Activated T-helper 2 cell treated with anti-CD3 and anti-CD28 coated beads, Interferon-gamma antibody, Interleukin-2, Interleukin-4, amounts not matched to agents 10 μg/mL and 5 μg/mL and 100 μg/mL, durations not matched to agents 14 hours and 24 hours and 36 hours (primary cell): ENCODE measurements at regions not wholly inside any gene's neighbourhood (a gene's known extent, or its start where the extent isn't known, plus 50 kb on each side); places are given as distances from the start of the nearest gene placed in this dataset.

Source experiments
- DNase-seq: peaks from one replicate; pipeline ENCODE4 v3.0.0; 2021; ENCODE audit warnings: low spot score
- H3K27ac Mint-ChIP-seq: one replicate; pipeline ENCODE4 v1.8.0; 2021; ENCODE audit warnings: mixed read lengths
- H3K27me3 Mint-ChIP-seq: one replicate; pipeline ENCODE4 v1.8.0; 2021; ENCODE audit warnings: low read depth, mixed read lengths
- H3K36me3 Mint-ChIP-seq: one replicate; pipeline ENCODE4 v1.8.0; 2021; ENCODE audit warnings: low read depth, mixed read lengths
- H3K4me1 Mint-ChIP-seq: one replicate; pipeline ENCODE4 v1.8.0; 2021; ENCODE audit warnings: low read depth, mixed read lengths
- H3K4me3 Mint-ChIP-seq: one replicate; pipeline ENCODE4 v1.8.0; 2021; ENCODE audit warnings: low read depth, mild to moderate bottlenecking, moderate library complexity, mixed read lengths
- H3K9me3 Mint-ChIP-seq: one replicate; pipeline ENCODE4 v1.8.0; 2021; ENCODE audit warnings: mixed read lengths
- intact Hi-C: fragments of 100-400 bp; cut with micrococcal nuclease; formaldehyde crosslinking; loops from one replicate; pipeline ENCODE4 v1.15.1; 2023

DNA sequence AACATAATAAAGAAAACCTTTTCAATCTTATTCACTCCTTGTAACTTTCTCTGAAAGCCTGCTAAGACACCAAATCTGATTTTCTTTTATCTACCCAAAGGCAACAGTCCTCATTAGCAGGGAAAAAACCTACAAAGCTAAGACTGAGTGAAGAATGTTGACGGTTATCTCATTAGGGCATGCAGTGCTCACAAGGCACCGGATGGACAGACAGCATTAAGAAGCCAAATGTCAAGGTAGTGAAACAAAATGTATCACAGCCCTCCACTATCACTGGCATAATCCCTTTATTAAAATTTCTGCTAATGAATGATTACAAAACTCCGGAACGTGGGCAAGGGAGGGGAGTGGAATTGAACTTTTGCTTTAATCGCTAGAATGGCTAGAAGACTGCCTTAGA is 442.8 kb downstream of the NEBL start:
- no peak overlapping the region for H3K27ac Mint-ChIP-seq
- H3K9me3 Mint-ChIP-seq = peaks cover 29% of the 10 kb centered on the region
- H3K4me1 Mint-ChIP-seq = no peaks in the 10 kb centered on the region
- H3K4me3 Mint-ChIP-seq = no peak overlapping the region
- no peaks in the 10 kb centered on the region for H3K27me3 Mint-ChIP-seq
- DNase-seq = no peak
- intact Hi-C loops = no loop called here
- no peaks in the 10 kb centered on the region for H3K36me3 Mint-ChIP-seq

DNA sequence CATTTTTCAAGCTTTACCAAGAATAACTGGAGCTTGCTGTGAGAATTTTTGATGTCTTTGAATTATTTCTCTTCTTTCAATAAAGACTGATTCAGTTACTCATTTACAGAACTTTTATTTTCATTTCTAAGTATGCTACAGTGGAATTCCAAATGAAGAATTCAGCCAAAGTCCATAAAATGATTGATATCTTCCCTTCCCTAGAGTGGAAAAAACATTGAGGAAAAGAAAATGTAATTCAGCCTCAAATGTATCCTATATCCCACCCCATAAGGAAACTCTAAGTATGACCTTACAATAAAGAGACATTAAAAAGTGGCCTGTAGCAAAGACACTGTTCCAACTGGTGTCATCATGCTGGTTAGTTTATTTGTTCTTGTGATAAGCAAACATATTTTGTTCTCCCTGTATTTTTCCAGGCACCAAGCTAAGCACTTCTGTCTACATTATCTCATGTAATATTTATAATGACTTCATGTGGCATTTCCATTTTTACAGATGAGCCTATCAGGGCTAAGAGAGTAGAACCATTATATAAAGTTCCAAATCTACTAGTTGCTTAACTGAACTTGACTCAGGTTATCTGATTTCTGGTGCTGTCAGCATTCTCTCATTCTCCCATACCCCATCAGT is 450.4 kb downstream of the NEBL start:
- H3K4me1 Mint-ChIP-seq = no peaks in the 10 kb centered on the region
- no peak overlapping the region for H3K27ac Mint-ChIP-seq
- H3K36me3 Mint-ChIP-seq = no peaks in the 10 kb centered on the region
- peaks cover 25% of the 10 kb centered on the region for H3K9me3 Mint-ChIP-seq
- H3K4me3 Mint-ChIP-seq = no peak overlapping the region
- intact Hi-C loops = no loop called here
- no peaks in the 10 kb centered on the region for H3K27me3 Mint-ChIP-seq
- no peak for DNase-seq

DNA sequence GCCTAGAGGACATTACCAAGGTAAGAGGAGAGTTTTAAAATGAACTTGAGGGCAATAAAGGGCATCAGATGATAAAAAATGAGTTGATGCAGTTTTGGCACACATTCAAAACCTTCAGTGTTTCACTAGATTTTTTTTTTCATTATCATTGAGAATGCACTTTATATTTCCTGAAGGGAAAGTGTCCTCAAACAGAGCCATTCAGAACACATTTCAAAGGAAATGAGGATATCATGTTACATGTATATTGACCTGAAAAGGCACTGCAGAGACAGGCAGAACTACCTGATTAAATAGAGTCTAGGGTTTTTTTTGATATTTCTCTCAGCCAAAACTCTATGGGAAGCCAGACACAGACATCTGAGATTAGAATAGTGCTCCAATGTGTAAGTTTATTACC is 454.0 kb downstream of the NEBL start:
- no peaks in the 10 kb centered on the region for H3K4me1 Mint-ChIP-seq
- peaks cover 39% of the 10 kb centered on the region for H3K9me3 Mint-ChIP-seq
- H3K36me3 Mint-ChIP-seq = no peaks in the 10 kb centered on the region
- H3K27ac Mint-ChIP-seq = no peak overlapping the region
- intact Hi-C loops = no loop called here
- no peak overlapping the region for H3K4me3 Mint-ChIP-seq
- H3K27me3 Mint-ChIP-seq = no peaks in the 10 kb centered on the region
- DNase-seq = no peak

DNA sequence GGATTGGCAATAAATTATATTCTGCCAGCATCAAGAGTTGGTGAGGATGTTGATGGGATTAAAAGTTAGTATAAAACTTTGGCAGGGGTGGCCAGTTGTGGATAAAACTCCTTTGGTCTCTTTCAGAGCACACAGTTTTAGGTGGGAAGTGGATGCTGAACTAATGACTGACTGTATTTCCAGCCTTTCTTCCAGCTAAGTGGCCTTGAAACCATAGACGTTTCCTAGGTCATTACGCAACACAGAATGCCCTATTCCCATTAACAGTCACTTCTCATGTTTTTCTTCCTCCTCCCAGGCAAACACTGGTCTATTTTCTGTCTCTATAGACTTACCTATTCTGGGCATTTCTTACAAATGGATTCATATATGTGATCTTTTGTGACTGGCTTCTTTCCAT is 467.4 kb downstream of the NEBL start:
- Mint-ChIP-seq H3K4me1 (no peaks in the 10 kb centered on the region), H3K27me3 (no peaks in the 10 kb centered on the region), H3K9me3 (peaks cover 40% of the 10 kb centered on the region), H3K4me3 (no peak overlapping the region), H3K27ac (no peak overlapping the region), H3K36me3 (no peaks in the 10 kb centered on the region)
- DNase-seq = no peak
- intact Hi-C loops = no loop called here

DNA sequence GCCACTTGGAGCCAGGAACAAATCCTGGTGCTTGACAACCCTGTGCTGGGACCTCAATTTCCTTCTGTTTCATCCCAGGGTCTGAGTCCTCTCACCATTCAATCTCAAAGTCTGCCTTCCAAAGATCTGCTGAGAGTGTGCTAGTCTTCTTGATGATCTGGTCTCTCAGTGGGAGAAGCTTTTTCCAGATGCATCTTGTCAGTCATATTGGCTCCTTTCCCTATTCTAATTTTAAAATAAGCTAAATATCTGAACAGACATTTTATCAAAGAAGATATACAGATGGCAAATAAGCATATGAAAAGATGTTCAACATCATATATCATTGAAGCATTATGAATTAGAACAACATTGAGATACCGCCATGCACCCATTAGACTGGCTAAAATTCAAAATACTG is 469.3 kb downstream of the NEBL start:
- DNase-seq = no peak
- intact Hi-C loops = no loop called here
- Mint-ChIP-seq H3K36me3 (no peaks in the 10 kb centered on the region), H3K4me1 (no peaks in the 10 kb centered on the region), H3K9me3 (peaks cover 52% of the 10 kb centered on the region), H3K27me3 (no peaks in the 10 kb centered on the region), H3K4me3 (no peak overlapping the region), H3K27ac (no peak overlapping the region)

DNA sequence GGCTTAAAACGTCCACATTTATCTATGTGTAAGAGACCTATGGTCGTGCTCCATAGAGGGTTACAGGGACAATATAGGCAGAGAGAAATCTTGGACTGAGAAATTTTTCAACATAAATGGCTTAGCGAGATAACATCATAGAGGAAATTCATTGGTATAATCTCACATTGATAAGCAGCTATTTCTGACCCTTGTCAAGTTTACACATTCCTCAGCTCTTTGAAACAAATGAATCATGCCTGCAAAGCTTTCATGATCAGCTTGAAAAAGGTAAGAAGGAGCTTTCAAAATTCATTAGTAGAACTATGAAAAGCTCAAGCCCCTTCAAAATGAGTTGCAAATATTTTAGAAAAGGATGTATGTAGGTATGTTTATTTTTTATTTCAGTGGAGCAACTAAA is 478.8 kb downstream of the NEBL start:
- H3K4me1 Mint-ChIP-seq = no peaks in the 10 kb centered on the region
- intact Hi-C loops = no loop called here

DNA sequence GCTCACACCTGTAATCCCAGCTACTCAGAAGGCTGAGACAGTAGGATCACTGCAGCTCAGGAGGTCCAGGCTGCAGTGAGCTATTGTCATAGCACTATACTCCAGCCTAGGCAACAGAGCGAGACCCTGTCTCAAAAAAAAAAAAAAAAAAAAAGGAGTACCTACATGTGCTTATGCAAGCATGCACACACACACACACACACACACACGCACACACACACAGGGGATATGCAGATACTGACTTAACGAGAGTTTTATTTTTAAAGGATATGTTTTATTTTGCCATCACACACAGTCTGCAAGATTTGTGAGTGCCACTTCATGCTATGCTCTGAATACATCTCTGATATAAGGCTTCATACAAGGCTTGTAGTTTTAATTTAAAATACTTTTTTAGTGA is 479.3 kb downstream of the NEBL start:
- no peaks in the 10 kb centered on the region for H3K27me3 Mint-ChIP-seq
- H3K4me3 Mint-ChIP-seq = no peak overlapping the region
- intact Hi-C loops = no loop called here
- no peak overlapping the region for H3K27ac Mint-ChIP-seq
- H3K36me3 Mint-ChIP-seq = no peaks in the 10 kb centered on the region
- no peak for DNase-seq
- peaks cover 33% of the 10 kb centered on the region for H3K9me3 Mint-ChIP-seq
- H3K4me1 Mint-ChIP-seq = no peaks in the 10 kb centered on the region

More for the DNA sequence above, 478.8 kb downstream of the NEBL start:
- Mint-ChIP-seq H3K27me3 (no peaks in the 10 kb centered on the region), H3K27ac (no peak overlapping the region), H3K9me3 (peaks cover 33% of the 10 kb centered on the region), H3K4me3 (no peak overlapping the region), H3K36me3 (no peaks in the 10 kb centered on the region)
- no peak for DNase-seq

DNA sequence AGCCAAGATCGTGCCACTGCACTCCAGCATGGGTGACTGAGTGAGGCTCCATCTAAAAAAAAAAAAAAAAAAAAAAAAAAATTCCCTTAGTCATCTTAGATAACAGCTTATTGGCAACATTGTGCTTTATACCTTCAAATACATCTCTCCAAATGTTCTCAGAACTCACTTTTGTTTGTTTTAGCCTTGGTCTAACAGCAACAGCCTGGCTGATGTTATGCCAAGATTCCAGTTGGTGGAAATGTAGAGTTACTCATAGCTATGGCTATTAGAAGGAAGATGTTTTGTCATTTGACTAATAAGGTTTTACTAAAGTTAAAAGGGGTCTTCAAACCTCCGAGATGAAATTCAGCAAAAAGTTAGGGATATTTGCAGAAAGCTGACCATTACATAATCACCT is 481.4 kb downstream of the NEBL start:
- H3K27ac Mint-ChIP-seq = no peak overlapping the region
- H3K27me3 Mint-ChIP-seq = no peaks in the 10 kb centered on the region
- DNase-seq = no peak
- H3K36me3 Mint-ChIP-seq = no peaks in the 10 kb centered on the region
- intact Hi-C loops = no loop called here
- H3K4me1 Mint-ChIP-seq = no peaks in the 10 kb centered on the region
- peaks cover 29% of the 10 kb centered on the region for H3K9me3 Mint-ChIP-seq
- no peak overlapping the region for H3K4me3 Mint-ChIP-seq

DNA sequence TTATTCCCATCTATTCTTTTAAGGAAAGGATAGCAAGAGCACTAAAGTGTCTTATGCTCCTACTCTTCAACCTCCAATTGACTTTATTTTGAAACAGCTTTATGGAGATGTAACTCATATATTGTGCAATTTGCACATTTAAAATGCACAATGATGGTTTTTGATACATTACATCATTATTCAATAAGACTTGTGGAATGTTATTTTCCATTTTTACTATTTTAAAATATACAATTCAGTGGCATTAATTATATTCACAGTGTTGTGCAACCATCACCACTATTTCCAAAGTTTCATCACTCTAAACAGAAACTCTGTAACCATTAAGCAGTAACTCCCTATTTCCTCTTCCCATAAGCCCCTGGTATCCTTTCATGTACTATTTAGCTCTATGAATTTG is 489.8 kb downstream of the NEBL start:
- peaks cover 33% of the 10 kb centered on the region for H3K9me3 Mint-ChIP-seq
- no peak for DNase-seq
- H3K27me3 Mint-ChIP-seq = no peaks in the 10 kb centered on the region
- H3K36me3 Mint-ChIP-seq = no peaks in the 10 kb centered on the region
- no peak overlapping the region for H3K4me3 Mint-ChIP-seq
- intact Hi-C loops = no loop called here
- no peak overlapping the region for H3K27ac Mint-ChIP-seq
- H3K4me1 Mint-ChIP-seq = no peaks in the 10 kb centered on the region

DNA sequence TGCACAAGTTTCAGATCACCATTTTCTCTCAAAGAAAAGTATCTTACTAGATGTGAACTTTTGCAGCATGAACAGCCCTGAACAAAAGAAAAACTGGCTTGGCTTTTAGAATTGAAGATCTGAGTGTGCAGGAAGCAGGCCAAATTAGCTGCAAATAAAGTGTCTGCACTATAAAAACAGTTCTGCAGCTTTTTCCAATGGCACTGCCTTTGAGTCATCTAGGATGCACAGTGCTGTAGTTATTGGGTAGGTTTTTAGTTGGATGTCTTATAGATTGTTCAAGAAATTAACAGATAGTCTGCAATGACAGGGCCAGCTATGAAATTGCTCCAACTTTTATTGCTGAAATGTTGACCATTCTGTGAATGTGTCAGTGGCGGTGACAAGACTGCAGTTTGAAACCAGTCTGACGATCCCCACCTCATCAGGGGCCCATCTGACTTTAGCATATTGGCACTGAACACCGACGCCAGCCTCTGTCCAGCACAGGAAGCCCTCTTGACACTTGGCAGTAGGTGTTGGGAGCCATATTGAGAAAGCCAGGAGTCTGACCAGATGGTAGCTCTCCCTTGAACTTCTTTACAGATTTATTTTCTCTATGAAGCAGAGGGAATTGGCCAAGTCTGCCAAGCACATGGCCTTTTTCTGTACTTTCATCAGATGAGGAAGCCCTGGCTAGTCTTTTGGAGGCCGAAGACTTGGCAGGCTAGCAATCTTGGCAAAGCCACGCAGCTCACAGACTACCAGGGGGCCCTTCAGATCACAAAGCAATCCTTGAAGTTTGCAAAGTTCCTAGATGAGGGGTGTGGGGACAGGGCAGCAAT is 490.6 kb downstream of the NEBL start:
- intact Hi-C loops = no loop called here

DNA sequence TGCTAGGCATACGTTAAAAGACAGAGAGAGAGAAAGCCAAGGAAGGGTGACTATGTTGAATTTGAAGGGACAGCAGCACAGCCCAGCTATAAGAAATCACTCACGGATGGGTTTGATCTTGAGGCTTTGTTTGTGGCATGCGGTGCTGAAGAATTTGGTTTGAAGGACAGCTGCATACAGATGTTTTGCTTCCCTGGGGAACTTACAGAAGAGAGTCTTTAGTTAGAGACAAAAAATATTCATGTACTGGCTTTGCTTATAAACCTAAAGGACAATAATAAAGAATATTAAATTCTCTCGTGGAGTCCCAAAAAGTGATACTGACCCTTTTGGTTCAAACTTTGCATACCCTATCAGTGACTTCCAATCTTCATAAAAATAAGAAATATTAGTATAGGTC is 491.4 kb downstream of the NEBL start:
- Mint-ChIP-seq H3K27ac (no peak overlapping the region), H3K36me3 (no peaks in the 10 kb centered on the region), H3K27me3 (no peaks in the 10 kb centered on the region), H3K4me1 (no peaks in the 10 kb centered on the region), H3K4me3 (no peak overlapping the region), H3K9me3 (peaks cover 33% of the 10 kb centered on the region)
- intact Hi-C loops = no loop called here
- DNase-seq = no peak

More for the DNA sequence above, 490.6 kb downstream of the NEBL start:
- peaks cover 33% of the 10 kb centered on the region for H3K9me3 Mint-ChIP-seq
- no peak for DNase-seq
- no peak overlapping the region for H3K4me3 Mint-ChIP-seq
- no peaks in the 10 kb centered on the region for H3K4me1 Mint-ChIP-seq
- no peaks in the 10 kb centered on the region for H3K27me3 Mint-ChIP-seq
- no peak overlapping the region for H3K27ac Mint-ChIP-seq
- H3K36me3 Mint-ChIP-seq = no peaks in the 10 kb centered on the region

DNA sequence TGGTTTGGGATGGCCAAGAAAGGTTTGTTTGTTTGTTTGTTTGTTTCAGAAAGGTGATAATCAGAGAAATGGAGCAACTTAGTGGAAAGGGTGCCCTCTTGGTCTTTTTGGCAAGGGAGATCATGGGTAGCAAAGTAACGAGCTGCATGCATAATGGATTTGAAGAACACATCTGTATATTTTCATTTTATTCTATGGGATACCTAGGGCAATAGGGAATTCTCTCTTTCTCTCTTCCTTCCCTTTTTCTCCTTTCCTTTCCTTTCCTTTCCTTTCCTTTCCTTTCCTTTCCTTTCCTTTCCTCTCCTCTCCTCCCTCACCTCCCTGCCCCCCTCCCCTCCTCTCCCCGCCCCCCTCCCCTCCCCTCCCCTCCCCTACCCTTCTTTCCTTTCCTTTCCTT is 492.1 kb downstream of the NEBL start:
- peaks cover 33% of the 10 kb centered on the region for H3K9me3 Mint-ChIP-seq
- no peak for DNase-seq
- intact Hi-C loops = no loop called here
- no peak overlapping the region for H3K4me3 Mint-ChIP-seq
- H3K27ac Mint-ChIP-seq = no peak overlapping the region
- no peaks in the 10 kb centered on the region for H3K4me1 Mint-ChIP-seq
- no peaks in the 10 kb centered on the region for H3K36me3 Mint-ChIP-seq
- H3K27me3 Mint-ChIP-seq = no peaks in the 10 kb centered on the region

DNA sequence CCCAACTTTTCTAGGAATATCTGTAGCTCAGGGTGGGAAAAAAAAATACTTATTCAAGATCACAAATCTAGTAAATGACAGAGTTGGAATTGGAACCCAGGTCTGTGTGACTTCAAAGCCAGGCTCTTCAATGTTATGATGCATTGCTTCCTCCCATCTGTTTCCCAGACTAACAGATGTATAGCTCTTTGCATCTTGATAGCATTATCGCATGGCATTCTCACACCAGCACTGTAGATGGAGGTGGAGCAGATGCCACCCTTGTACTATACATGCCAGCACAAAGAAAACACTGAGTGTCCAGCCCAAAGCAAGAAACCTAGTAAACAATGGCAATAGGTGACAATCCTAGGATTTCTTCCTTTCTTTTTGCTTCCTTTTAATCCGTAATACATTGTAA is 497.3 kb downstream of the NEBL start:
- H3K27ac Mint-ChIP-seq = no peak overlapping the region
- peaks cover 31% of the 10 kb centered on the region for H3K9me3 Mint-ChIP-seq
- DNase-seq = no peak
- no peaks in the 10 kb centered on the region for H3K4me1 Mint-ChIP-seq
- intact Hi-C loops = no loop called here
- no peaks in the 10 kb centered on the region for H3K27me3 Mint-ChIP-seq
- no peak overlapping the region for H3K4me3 Mint-ChIP-seq
- no peaks in the 10 kb centered on the region for H3K36me3 Mint-ChIP-seq
